ENCODE measurements at regions not wholly inside any gene's neighbourhood (a gene's known extent, or its start where the extent isn't known, plus 50 kb on each side); places are given as distances from the start of the nearest gene placed in this dataset.

- no peak for DNase-seq (ENCODE audit: low spot score)
Observed at GRCh38 chr14:85752175-85752574, 222.2 kb downstream of the FLRT2 start.

GRCh38 chr14:85744573-85744972, 214.6 kb downstream of the FLRT2 start:
- no peak for DNase-seq (ENCODE audit: low spot score)

GRCh38 chr14:85732031-85732430, 202.1 kb downstream of the FLRT2 start:
- DNase-seq (ENCODE audit: low spot score) = no peak

GRCh38 chr14:85731186-85731585, 201.2 kb downstream of the FLRT2 start:
- no peak for DNase-seq (ENCODE audit: low spot score)

GRCh38 chr14:85728476-85729065, 198.6 kb downstream of the FLRT2 start:
- no peak for DNase-seq (ENCODE audit: low spot score)

- no peak for DNase-seq (ENCODE audit: low spot score)
Observed at GRCh38 chr14:85714069-85714468, 184.1 kb downstream of the FLRT2 start.

- no peak for DNase-seq (ENCODE audit: low spot score)
Observed at GRCh38 chr14:85711620-85712019, 181.7 kb downstream of the FLRT2 start.
